Panc1 (cell line): ENCODE measurements at regions not wholly inside any gene's neighbourhood (a gene's known extent, or its start where the extent isn't known, plus 50 kb on each side); places are given as distances from the start of the nearest gene placed in this dataset.

Source experiments
- CTCF ChIP-seq: fragments of 450-650 bp; IDR thresholded peaks from 2 replicates; pipeline ENCODE4 v1.5.1; 2017; ENCODE audit warnings: mild to moderate bottlenecking
- POLR2AphosphoS5 ChIP-seq: IDR thresholded peaks from 2 replicates; pipeline ENCODE4 v1.6.1; 2012; ENCODE audit warnings: mild to moderate bottlenecking, low read depth, low read length, moderate library complexity
- SIN3A ChIP-seq: IDR thresholded peaks from 2 replicates; pipeline ENCODE4 v1.6.1; 2012; ENCODE audit warnings: low read depth, mild to moderate bottlenecking, low read length, moderate library complexity, borderline replicate concordance; ENCODE audit not compliant: insufficient read depth

GRCh38 chr6:170035044-170035443 is 255.8 kb downstream of the DLL1 start:
- TF ChIP-seq CTCF, result no peak
- no peak for TF ChIP-seq SIN3A
- no peak for TF ChIP-seq POLR2AphosphoS5
